GM12891 (cell line): ENCODE measurements at regions not wholly inside any gene's neighbourhood (a gene's known extent, or its start where the extent isn't known, plus 50 kb on each side); places are given as distances from the start of the nearest gene placed in this dataset.

ENCODE experiments used
- DNase-seq: peaks from one replicate; pipeline ENCODE4 v3.0.0; 2011; ENCODE audit warnings: low spot score; ENCODE audit not compliant: insufficient read length
- FAIRE-seq: peaks from 2 replicates; lab custom pipeline; 2011; peaks lifted over from hg19 to GRCh38; lab: Jason Lieb, UNC
- PAX5 ChIP-seq: IDR thresholded peaks from 2 replicates; pipeline ENCODE4 v1.6.1; 2011; ENCODE audit warnings: low read length, moderate library complexity, mild to moderate bottlenecking; ENCODE audit not compliant: insufficient read depth, severe bottlenecking
- POLR2A ChIP-seq: IDR thresholded peaks from 2 replicates; pipeline ENCODE4 v1.6.1; 2011; ENCODE audit warnings: low read depth, low read length, control low read depth
- POLR2AphosphoS5 ChIP-seq: IDR thresholded peaks from 2 replicates; pipeline ENCODE4 v1.6.1; 2011; ENCODE audit warnings: low read depth, low read length, control low read depth
- POU2F2 ChIP-seq: IDR thresholded peaks from 2 replicates; pipeline ENCODE4 v1.6.1; 2011; ENCODE audit warnings: low read depth, mild to moderate bottlenecking, control low read depth, low read length, moderate library complexity
- SPI1 ChIP-seq: IDR thresholded peaks from 2 replicates; pipeline ENCODE4 v1.6.1; 2011; ENCODE audit warnings: low read depth, low read length, control low read depth
- TAF1 ChIP-seq: IDR thresholded peaks from 2 replicates; pipeline ENCODE4 v1.6.1; 2011; ENCODE audit warnings: low read depth, low read length, control low read depth

DNA sequence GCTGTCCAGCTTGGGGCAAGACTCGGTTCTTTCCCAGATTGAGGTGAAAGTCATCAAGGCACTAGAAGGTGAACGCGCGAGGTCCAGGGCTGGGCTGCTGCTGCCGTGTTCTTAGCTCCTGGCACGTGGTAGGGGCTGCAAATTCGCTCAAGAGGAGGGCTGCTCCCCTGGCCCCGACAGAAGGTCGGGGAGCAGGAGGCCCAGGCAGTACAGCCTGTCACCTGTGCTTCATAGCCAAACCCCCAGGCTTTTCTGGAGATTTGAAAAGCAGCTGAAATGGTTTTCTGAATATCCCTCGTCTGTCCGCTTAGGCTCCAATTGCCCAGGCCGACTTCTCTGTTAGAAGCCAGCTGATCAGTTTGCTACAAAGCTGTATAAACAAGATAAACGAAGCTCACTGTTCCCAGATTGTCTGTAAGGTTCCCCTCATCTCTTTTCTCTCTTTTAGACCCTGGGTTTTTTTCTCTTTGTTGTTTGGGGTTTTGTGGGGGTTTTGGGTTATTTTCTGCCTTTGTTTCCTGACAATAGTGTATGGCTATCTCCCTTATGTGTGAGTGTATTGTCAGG lies 60.0 kb upstream of the STX18 start:
- FAIRE-seq (no peak), DNase-seq (no peak)
- no peak for TF ChIP-seq PAX5
- no peak for TF ChIP-seq TAF1
- no peak for TF ChIP-seq SPI1
- no peak for TF ChIP-seq POLR2AphosphoS5
- no peak for TF ChIP-seq POU2F2
- TF ChIP-seq POLR2A, result no peak

DNA sequence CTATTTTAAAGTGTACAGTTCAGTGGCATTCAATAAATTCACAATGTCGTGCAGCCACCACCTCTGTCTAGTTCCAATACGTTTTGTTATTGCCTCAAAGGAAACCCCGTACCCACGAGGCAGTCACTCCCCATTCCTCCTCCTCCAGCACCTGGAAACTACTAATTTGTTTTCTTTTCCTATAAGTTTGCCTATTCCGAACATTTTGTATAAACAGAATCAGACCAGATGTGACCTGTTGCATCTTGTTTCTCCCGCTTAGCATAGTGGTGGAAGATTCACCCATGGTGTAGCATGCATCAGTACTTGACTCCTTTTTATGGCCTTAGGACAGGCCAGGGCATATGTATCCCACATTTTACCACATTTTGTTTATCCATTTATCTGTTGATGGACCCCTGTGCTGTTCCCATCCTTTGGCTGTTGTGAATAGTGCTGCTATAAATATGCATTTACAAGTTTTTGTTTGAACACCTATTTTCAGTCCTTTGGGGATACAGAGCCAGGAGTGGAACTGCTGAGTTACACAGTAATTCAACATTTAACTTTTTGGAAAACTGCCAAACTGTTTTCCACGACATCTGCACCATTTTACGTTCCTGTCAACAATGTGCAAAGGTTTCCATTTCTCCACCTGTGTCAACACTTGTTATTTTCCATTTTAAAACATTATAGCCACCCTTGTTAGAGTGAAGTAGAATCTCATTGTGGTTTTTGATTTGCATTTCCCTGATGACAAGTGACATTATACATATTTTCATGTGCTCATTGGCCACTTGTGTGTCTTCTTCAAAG lies 57.8 kb upstream of the STX18 start:
- DNase-seq, result no peak
- no peak for FAIRE-seq
- TF ChIP-seq SPI1, result no peak

GRCh38 chr4:4598851-4599411 lies 57.1 kb upstream of the STX18 start:
- no peak for FAIRE-seq
- TF ChIP-seq PAX5 (no peak), TAF1 (no peak), SPI1 (no peak), POLR2AphosphoS5 (no peak), POU2F2 (no peak), POLR2A (no peak)
- no peak for DNase-seq

DNA sequence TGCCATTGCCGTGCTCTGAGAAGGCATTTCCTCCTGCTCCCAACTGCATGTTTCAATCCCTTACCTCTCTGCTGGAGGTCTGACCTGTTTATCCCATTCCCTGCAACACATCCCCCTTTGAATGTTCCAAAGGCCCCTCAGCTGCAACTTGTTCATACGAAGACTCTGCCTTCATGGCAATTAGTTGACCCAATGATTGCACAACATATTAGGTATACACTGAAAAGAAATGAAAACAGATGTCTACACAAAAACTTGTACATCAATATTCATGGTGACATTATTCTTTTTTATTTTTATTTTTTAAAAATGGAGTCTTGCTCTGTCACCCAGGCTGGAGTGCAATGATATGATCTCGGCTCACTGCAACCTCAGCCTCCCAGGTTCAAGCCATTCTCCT lies 54.9 kb upstream of the STX18 start:
- FAIRE-seq, result no peak
- DNase-seq, result no peak
- TF ChIP-seq POLR2AphosphoS5 (no peak), POU2F2 (no peak), SPI1 (no peak), TAF1 (no peak), PAX5 (no peak), POLR2A (no peak)

- TF ChIP-seq POLR2AphosphoS5 (no peak), POU2F2 (no peak), PAX5 (no peak), TAF1 (no peak), SPI1 (no peak), POLR2A (no peak)
- FAIRE-seq (no peak), DNase-seq (no peak)
These were observed 53.4 kb upstream of the STX18 start for GRCh38 chr4:4595252-4595651.

GRCh38 chr4:4594285-4594920 lies 52.6 kb upstream of the STX18 start:
- TF ChIP-seq POLR2A (no peak), POLR2AphosphoS5 (no peak), PAX5 (no peak), TAF1 (no peak), POU2F2 (no peak), SPI1 (no peak)
- no peak for DNase-seq
- no peak for FAIRE-seq

- no peak for TF ChIP-seq TAF1
- no peak for TF ChIP-seq POLR2A
- TF ChIP-seq SPI1, result no peak
- no peak for TF ChIP-seq PAX5
- TF ChIP-seq POLR2AphosphoS5, result no peak
- no peak for TF ChIP-seq POU2F2
- no peak for DNase-seq
- FAIRE-seq, result no peak
These were observed 51.9 kb upstream of the STX18 start for GRCh38 chr4:4593596-4594284.

GRCh38 chr4:4592414-4592813 lies 50.6 kb upstream of the STX18 start:
- FAIRE-seq, result no peak
- TF ChIP-seq POLR2AphosphoS5 (no peak), POU2F2 (no peak), POLR2A (no peak), TAF1 (no peak)
- DNase-seq, result no peak
